HCT116 (cell line): ENCODE measurements at regions not wholly inside any gene's neighbourhood (a gene's known extent, or its start where the extent isn't known, plus 50 kb on each side); places are given as distances from the start of the nearest gene placed in this dataset.

Experiments used
- CTCF ChIP-seq, 3 experiments: fragments of 200-600 bp in 1 of 3; sonication (generic) in 1 of 3; IDR thresholded peaks in 2 of 3; conservative IDR thresholded peaks in 1 of 3; 2 replicates each; pipeline ENCODE4 v1.5.1; 2012 to 2017; ENCODE audit warnings: low read depth in 2 of 3, low read length in 2 of 3, antibody characterized with exemption in 1 of 3, borderline replicate concordance in 1 of 3, control low read depth in 1 of 3, mild to moderate bottlenecking in 1 of 3, mixed read lengths in 1 of 3, mixed run types in 1 of 3, moderate library complexity in 1 of 3; ENCODE audit not compliant: insufficient read depth in 1 of 3
- EZH2 ChIP-seq: fragments of 200-600 bp; sonication (generic); IDR thresholded peaks from 2 replicates; pipeline ENCODE4 v1.6.1; 2017; ENCODE audit warnings: antibody characterized with exemption, mixed run types
- EZH2phosphoT487 ChIP-seq: fragments of 200-600 bp; IDR thresholded peaks from 2 replicates; pipeline ENCODE4 v1.6.1; 2018; ENCODE audit warnings: antibody characterized with exemption, borderline replicate concordance
- POLR2A ChIP-seq: IDR thresholded peaks from 2 replicates; pipeline ENCODE4 v1.7.0; 2011; ENCODE audit warnings: borderline replicate concordance; ENCODE audit not compliant: insufficient read depth, insufficient read length; ENCODE audit errors: extremely low read depth
- POLR2AphosphoS5 ChIP-seq: IDR thresholded peaks from 2 replicates; pipeline ENCODE4 v1.6.1; 2011; ENCODE audit warnings: mild to moderate bottlenecking, low read depth, low read length, moderate library complexity
- SIN3A ChIP-seq: IDR thresholded peaks from 2 replicates; pipeline ENCODE4 v1.6.1; 2012; ENCODE audit warnings: low read depth
- ZBTB33 ChIP-seq: IDR thresholded peaks from 2 replicates; pipeline ENCODE4 v1.6.1; 2011; ENCODE audit warnings: mild to moderate bottlenecking, low read length, moderate library complexity; ENCODE audit not compliant: insufficient replicate concordance; ENCODE audit errors: extremely low read depth
- ZNF274 ChIP-seq: fragments of 200-500 bp; sonication (Bioruptor generic); IDR thresholded peaks from 2 replicates; pipeline ENCODE4 v1.6.1; 2014; ENCODE audit warnings: mild to moderate bottlenecking, low read depth, low read length, inconsistent platforms

GRCh38 chr10:31618541-31619291, 299.7 kb downstream of the ZEB1 start:
- TF ChIP-seq CTCF (IDR thresholded peaks at IDR 0.05 in 2 of 3, conservative IDR thresholded peaks at IDR 0.05 in 1 of 3; ENCODE audit: borderline replicate concordance in 1 of 3, insufficient read depth in 1 of 3, low read depth in 2 of 3, low read length in 2 of 3) (no peak), ZBTB33 (no peak), POLR2A (no peak), EZH2phosphoT487 (no peak), EZH2 (no peak), POLR2AphosphoS5 (no peak), SIN3A (no peak), ZNF274 (no peak)
